Progenitor cell of endocrine pancreas (in vitro differentiated cells): ENCODE measurements at regions not wholly inside any gene's neighbourhood (a gene's known extent, or its start where the extent isn't known, plus 50 kb on each side); places are given as distances from the start of the nearest gene placed in this dataset.
A peak's percentile ranks its signal among the peaks of the same experiment; 100 is the strongest.

Experiments
- DNase-seq: peaks from one replicate; pipeline ENCODE4 v3.0.0; 2021; ENCODE audit warnings: low spot score; ENCODE audit not compliant: unreplicated experiment
- H3K27ac Mint-ChIP-seq: 2 replicates; pipeline ENCODE4 v1.8.0; 2021; ENCODE audit warnings: mild to moderate bottlenecking, moderate library complexity, mixed read lengths
- H3K27me3 Mint-ChIP-seq: 2 replicates; pipeline ENCODE4 v1.8.0; 2021; ENCODE audit warnings: mixed read lengths
- H3K36me3 Mint-ChIP-seq: 2 replicates; pipeline ENCODE4 v1.8.0; 2022; ENCODE audit warnings: mixed read lengths; ENCODE audit not compliant: insufficient read depth
- H3K4me1 Mint-ChIP-seq: 2 replicates; pipeline ENCODE4 v1.8.0; 2021; ENCODE audit warnings: low read depth, mixed read lengths
- H3K4me3 Mint-ChIP-seq: 2 replicates; pipeline ENCODE4 v1.8.0; 2021; ENCODE audit warnings: low read depth, mild to moderate bottlenecking, moderate library complexity, mixed read lengths
- H3K9me3 Mint-ChIP-seq: 2 replicates; pipeline ENCODE4 v1.8.0; 2021; ENCODE audit warnings: low read depth, mixed read lengths
- CTCF ChIP-seq: fragments of 200-600 bp; sonication (generic); IDR thresholded peaks from one replicate; pipeline ENCODE4 v1.5.0; 2021; ENCODE audit warnings: antibody characterized with exemption, mild to moderate bottlenecking; ENCODE audit not compliant: unreplicated experiment

DNA sequence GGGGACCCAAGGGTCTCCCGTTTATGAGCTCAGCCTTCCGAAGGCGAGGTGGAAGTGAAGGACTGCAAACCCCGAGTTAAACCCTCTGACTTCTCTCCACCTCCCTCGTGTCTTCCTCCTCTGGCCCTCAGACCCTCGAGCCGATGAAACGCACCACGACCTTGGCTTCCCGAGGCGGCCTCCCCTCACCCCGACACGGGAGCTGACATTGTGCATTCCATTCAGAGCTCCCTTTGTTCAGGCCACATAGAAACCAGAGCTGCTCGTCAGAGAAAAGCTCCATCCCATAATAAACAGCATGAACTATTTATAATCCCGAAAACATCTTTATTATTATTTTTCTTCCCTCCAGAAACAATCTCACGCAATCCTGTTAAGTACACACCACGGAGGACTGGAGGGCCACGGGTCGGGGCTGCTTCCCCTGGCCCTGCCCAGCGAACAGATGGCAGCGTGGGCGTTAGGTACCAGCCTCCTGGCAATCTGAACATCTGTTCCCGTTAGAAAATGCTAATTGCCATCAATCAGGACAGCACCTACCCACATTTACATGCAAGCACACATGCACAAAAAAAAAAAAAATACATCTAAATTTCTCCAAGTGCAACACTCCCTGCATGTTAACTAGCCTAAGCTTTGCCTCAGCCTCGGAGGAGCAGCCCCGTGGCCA is 145.7 kb downstream of the RBFOX3 start:
- TF ChIP-seq CTCF, result no peak
- Mint-ChIP-seq H3K27me3 (peaks cover 27% of the 10 kb centered on the region), H3K27ac (peak overlapping the region; percentile 51), H3K36me3 (no peaks in the 10 kb centered on the region), H3K9me3 (no peaks in the 10 kb centered on the region), H3K4me3 (no peak overlapping the region), H3K4me1 (no peaks in the 10 kb centered on the region)
- DNase-seq, result no peak

DNA sequence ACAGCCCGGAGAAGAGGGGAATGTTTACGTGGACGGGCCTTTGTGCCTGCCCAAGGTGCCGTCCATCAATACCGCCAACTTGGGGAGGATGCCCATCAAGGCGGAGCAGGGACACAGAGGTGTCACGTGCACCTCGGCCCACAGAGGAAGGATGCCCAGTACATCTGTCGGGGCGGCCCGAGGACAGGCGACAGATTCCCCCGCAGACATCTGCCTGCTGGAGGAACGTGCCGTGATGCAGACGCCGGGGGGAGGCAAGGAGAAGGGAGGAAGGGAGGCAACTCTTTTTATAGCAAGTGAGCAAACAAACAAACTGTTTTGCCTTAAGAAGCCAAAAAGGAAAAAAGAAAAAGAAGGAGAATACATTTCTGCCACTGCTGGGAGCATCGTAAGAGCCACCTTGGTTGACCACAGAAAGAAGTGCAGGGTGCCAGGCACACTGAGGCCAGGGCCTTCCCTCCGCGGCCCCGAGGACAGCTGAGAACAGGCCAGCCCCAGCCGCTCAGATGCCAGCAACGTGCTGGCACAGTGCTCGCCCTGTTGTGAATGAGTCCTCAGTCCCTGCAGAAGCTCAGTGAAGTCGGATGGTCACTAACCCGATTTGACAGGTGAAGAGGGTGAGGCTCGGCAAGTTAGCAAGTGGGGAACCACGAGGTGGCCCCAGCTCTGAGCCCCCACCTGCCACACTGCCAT is 146.4 kb downstream of the RBFOX3 start:
- H3K9me3 Mint-ChIP-seq, result no peaks in the 10 kb centered on the region
- no peak overlapping the region for H3K4me3 Mint-ChIP-seq
- TF ChIP-seq CTCF, result no peak
- H3K4me1 Mint-ChIP-seq, result no peaks in the 10 kb centered on the region
- DNase-seq, result no peak
- no peak overlapping the region for H3K27ac Mint-ChIP-seq
- peaks cover 27% of the 10 kb centered on the region for H3K27me3 Mint-ChIP-seq
- H3K36me3 Mint-ChIP-seq, result no peaks in the 10 kb centered on the region

- Mint-ChIP-seq H3K27me3 (peaks cover 33% of the 10 kb centered on the region), H3K9me3 (no peaks in the 10 kb centered on the region), H3K4me3 (no peak overlapping the region), H3K4me1 (no peaks in the 10 kb centered on the region), H3K27ac (no peak overlapping the region), H3K36me3 (no peaks in the 10 kb centered on the region)
- no peak for DNase-seq
- TF ChIP-seq CTCF, result no peak
These were observed 147.2 kb downstream of the RBFOX3 start for GRCh38 chr17:79463421-79464317.

- Mint-ChIP-seq H3K27me3 (peaks cover 38% of the 10 kb centered on the region), H3K9me3 (no peaks in the 10 kb centered on the region), H3K4me1 (no peaks in the 10 kb centered on the region)
These were observed 149.8 kb downstream of the RBFOX3 start for GRCh38 chr17:79461041-79461440.

More at GRCh38 chr17:79461041-79461440, 149.8 kb downstream of the RBFOX3 start:
- DNase-seq, result no peak
- no peak for TF ChIP-seq CTCF
- no peak overlapping the region for H3K4me3 Mint-ChIP-seq
- H3K36me3 Mint-ChIP-seq, result no peaks in the 10 kb centered on the region
- no peak overlapping the region for H3K27ac Mint-ChIP-seq
